HEK293T (cell line): ENCODE measurements at regions not wholly inside any gene's neighbourhood (a gene's known extent, or its start where the extent isn't known, plus 50 kb on each side); places are given as distances from the start of the nearest gene placed in this dataset.
"Not testable (repeated sequence)": the region's sequence is repeated elsewhere in the genome, so short reads cannot be mapped to it uniquely, and the experiment has no call there.

Experiments
- CTCF ChIA-PET: fragments of 350-600 bp; formaldehyde crosslinking; extraction: SDS; loops from one replicate; lab custom pipeline; 2021; ENCODE audit warnings: antibody characterized with exemption, inconsistent platforms; lab: Yijun Ruan, JAX
- POLR2A ChIA-PET: fragments of 350-600 bp; formaldehyde crosslinking; extraction: SDS; loops from one replicate; lab custom pipeline; 2020; ENCODE audit warnings: antibody characterized with exemption, inconsistent platforms; lab: Yijun Ruan, JAX
- DNase-seq: peaks from one replicate; pipeline ENCODE4 v3.0.0; 2012; ENCODE audit warnings: mixed read lengths; ENCODE audit errors: extremely low spot score
- ARNT ChIP-seq: fragments of 450-650 bp; IDR thresholded peaks from 2 replicates; pipeline ENCODE4 v1.6.1; 2017; ENCODE audit warnings: mild to moderate bottlenecking
- BHLHE40 ChIP-seq: fragments of 450-650 bp; IDR thresholded peaks from 2 replicates; pipeline ENCODE4 v1.6.1; 2016; ENCODE audit warnings: mild to moderate bottlenecking, moderate library complexity, borderline replicate concordance
- CTBP1 ChIP-seq: fragments of 450-650 bp; IDR thresholded peaks from 2 replicates; pipeline ENCODE4 v1.6.1; 2016; ENCODE audit warnings: borderline replicate concordance
- ELF4 ChIP-seq: fragments of 450-650 bp; IDR thresholded peaks from 2 replicates; pipeline ENCODE4 v1.6.1; 2017; ENCODE audit warnings: antibody characterized with exemption
- FOXA1 ChIP-seq: fragments of 450-650 bp; IDR thresholded peaks from 2 replicates; pipeline ENCODE4 v1.6.1; 2016; ENCODE audit warnings: mild to moderate bottlenecking
- FOXK2 ChIP-seq: fragments of 450-650 bp; IDR thresholded peaks from 2 replicates; pipeline ENCODE4 v1.6.1; 2016; ENCODE audit warnings: mild to moderate bottlenecking
- FOXM1 ChIP-seq: fragments of 450-650 bp; IDR thresholded peaks from 2 replicates; pipeline ENCODE4 v1.6.1; 2017; ENCODE audit warnings: mild to moderate bottlenecking, borderline replicate concordance
- HDGF ChIP-seq: fragments of 450-650 bp; IDR thresholded peaks from 2 replicates; pipeline ENCODE4 v1.6.1; 2017; ENCODE audit warnings: antibody characterized with exemption, borderline replicate concordance
- L3MBTL2 ChIP-seq: fragments of 450-650 bp; conservative IDR thresholded peaks from 2 replicates; pipeline ENCODE4 v1.6.1; 2016; ENCODE audit warnings: mild to moderate bottlenecking
- LEF1 ChIP-seq: fragments of 450-650 bp; IDR thresholded peaks from 2 replicates; pipeline ENCODE4 v1.6.1; 2017; ENCODE audit warnings: mild to moderate bottlenecking, borderline replicate concordance
- NFRKB ChIP-seq: fragments of 450-650 bp; IDR thresholded peaks from 2 replicates; pipeline ENCODE4 v1.6.1; 2016; ENCODE audit warnings: mild to moderate bottlenecking, moderate library complexity
- SP1 ChIP-seq: fragments of 450-650 bp; IDR thresholded peaks from 2 replicates; pipeline ENCODE4 v1.6.1; 2017
- SUZ12 ChIP-seq: fragments of 450-650 bp; IDR thresholded peaks from 2 replicates; pipeline ENCODE4 v1.6.1; 2016; ENCODE audit warnings: mild to moderate bottlenecking
- TARDBP ChIP-seq: fragments of 450-650 bp; IDR thresholded peaks from 2 replicates; pipeline ENCODE4 v1.6.1; 2016
- ZNF384 ChIP-seq: fragments of 450-650 bp; IDR thresholded peaks from 2 replicates; pipeline ENCODE4 v1.6.1; 2016
- TF ChIP-seq, protein P1 (sequence below): fragments of 450-650 bp; IDR thresholded peaks from 2 replicates; pipeline ENCODE4 v1.6.1; 2016

DNA sequence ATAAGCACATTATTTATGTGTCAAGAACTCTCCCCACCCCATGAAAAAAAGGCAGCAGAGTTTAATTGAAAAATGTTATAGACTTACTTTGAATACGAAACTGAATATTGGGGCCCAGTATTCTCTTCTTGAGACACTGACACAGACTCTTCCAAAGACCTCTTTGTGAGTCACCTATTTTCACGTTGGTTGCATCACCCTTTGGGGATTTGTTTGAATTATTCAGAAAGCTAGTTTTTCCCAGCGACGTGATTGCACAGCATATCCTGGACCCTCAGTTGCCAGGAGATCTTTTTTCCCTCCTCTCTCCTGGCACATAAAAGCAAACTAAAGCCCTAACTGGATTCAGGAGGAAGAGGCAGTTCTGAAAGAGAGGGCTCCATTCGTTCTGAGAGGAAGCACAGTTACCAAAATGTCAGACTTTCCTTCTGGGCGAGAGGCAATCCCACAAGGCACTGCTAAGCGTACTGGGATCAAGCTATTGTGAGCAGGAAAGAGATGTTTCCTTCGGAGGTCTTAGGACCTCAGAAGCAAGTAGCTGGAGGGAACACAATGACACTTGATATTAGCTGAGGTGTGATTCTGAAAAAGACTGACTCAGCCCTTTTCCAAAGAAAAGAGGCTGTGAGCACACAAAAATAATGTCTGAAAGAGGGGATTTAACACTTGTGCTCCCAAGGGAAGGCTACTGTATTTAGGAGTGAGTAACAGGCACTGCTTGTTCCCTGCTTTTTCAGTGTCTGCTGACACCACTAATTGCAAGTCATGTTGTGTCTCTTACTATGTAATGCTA is 65.8 kb upstream of the CADPS start:
- no peak for DNase-seq
- ChIA-PET POLR2A (no interaction called here), CTCF (no interaction called here)
- TF ChIP-seq LEF1 (no peak), L3MBTL2 (no peak), BHLHE40 (no peak), NFRKB (no peak), HDGF (no peak), SUZ12 (no peak), ZNF384 (no peak), TARDBP (no peak), FOXK2 (no peak), CTBP1 (no peak), ELF4 (no peak), FOXA1 (no peak), ARNT (no peak), SP1 (no peak), FOXM1 (no peak)
- TF ChIP-seq, protein P1, sequence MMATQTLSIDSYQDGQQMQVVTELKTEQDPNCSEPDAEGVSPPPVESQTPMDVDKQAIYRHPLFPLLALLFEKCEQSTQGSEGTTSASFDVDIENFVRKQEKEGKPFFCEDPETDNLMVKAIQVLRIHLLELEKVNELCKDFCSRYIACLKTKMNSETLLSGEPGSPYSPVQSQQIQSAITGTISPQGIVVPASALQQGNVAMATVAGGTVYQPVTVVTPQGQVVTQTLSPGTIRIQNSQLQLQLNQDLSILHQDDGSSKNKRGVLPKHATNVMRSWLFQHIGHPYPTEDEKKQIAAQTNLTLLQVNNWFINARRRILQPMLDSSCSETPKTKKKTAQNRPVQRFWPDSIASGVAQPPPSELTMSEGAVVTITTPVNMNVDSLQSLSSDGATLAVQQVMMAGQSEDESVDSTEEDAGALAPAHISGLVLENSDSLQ, result no peak

DNA sequence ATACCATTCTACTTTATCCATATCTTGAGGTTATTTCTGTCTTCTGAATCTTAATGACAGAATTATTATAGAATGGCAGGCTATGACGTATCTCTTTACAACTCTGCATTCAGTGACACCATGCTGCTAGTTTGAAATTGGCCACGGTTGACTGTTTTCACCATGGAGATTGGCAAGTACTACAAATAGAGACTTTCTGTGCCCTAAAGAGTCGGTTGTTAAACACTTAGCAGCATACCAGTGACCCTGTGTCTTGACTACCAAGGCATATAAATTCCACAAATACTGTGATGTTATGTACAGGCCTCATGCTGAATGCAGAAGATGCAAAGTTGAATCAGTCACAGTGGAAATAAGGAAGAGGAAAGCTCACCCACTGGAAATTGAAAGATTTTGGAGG is 67.0 kb upstream of the CADPS start:
- ChIA-PET CTCF (no interaction called here), POLR2A (no interaction called here)
- no peak for DNase-seq
- TF ChIP-seq FOXK2 (no peak), SP1 (no peak), LEF1 (no peak), TARDBP (no peak), L3MBTL2 (no peak)

DNA sequence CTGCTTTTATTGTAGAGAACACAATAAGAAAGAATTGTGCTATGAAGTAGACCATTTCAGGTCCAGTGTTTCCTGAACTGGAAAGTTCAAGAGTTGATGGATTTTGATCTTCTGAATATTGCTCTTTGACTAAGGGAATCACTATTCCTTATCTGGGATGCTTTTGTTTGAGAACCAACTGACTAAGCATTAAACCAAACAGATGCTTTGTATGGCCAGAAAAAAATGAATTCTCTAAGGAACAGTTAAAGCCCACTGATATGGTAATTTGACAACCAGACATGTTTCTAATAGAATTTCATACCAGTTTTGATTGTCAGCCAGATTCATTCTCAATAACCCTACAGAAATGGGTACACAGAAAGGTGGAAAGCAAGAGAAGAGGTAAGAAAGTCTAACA is 67.5 kb upstream of the CADPS start:
- ChIA-PET POLR2A (no interaction called here), CTCF (no interaction called here)
- no peak for TF ChIP-seq ARNT

DNA sequence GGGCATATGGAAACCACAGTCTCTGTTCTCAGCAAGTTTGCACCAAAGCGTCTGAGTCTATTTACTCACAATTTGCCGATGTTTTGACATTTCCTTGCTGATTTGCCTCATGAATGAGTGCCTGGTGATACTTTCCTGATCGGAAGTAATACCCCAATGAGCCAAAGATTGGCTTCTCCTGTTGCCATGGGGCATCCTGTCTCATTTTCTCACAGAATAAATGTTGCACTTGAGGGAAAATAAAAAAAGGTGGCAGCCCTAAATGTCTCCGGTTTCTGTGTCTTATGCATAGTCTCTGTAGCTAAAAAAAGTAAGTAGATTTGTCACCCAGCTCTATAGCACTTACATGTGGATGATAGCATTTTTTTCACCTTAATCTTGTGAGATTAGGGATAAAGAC is 73.7 kb upstream of the CADPS start:
- DNase-seq, result no peak
- TF ChIP-seq FOXM1, result no peak
- no peak for TF ChIP-seq BHLHE40
- no peak for TF ChIP-seq FOXA1
- TF ChIP-seq TARDBP, result no peak
- TF ChIP-seq ZNF384, result no peak
- POLR2A ChIA-PET, result no interaction called here
- CTCF ChIA-PET, result no interaction called here

More for the DNA sequence above, 67.5 kb upstream of the CADPS start:
- DNase-seq, result no peak

DNA sequence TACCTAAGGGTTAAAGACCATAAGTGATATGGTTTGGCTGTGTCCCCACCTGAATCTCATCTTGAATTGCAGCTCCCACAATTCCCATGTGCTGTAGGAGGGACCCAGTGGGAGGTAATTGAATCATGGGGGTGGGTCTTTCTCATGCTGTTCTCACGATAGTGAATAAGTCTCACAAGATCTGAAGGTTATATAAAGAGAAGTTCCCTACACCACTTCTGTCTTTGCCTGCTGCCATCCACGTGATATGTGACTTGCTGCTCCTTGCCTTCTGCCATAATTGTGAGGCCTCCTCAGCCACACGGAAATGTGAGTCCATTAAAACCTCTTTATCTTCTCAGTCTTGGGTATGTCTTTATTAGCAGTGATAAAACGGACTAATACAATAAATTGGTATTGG is 75.0 kb upstream of the CADPS start:
- CTCF ChIA-PET, result no interaction called here
- POLR2A ChIA-PET, result no interaction called here
- no peak for DNase-seq
- TF ChIP-seq SUZ12 (no peak), CTBP1 (no peak), ELF4 (no peak), FOXM1 (no peak), SP1 (no peak), ARNT (no peak), BHLHE40 (no peak), FOXK2 (no peak)
- TF ChIP-seq, protein P1, result no peak

DNA sequence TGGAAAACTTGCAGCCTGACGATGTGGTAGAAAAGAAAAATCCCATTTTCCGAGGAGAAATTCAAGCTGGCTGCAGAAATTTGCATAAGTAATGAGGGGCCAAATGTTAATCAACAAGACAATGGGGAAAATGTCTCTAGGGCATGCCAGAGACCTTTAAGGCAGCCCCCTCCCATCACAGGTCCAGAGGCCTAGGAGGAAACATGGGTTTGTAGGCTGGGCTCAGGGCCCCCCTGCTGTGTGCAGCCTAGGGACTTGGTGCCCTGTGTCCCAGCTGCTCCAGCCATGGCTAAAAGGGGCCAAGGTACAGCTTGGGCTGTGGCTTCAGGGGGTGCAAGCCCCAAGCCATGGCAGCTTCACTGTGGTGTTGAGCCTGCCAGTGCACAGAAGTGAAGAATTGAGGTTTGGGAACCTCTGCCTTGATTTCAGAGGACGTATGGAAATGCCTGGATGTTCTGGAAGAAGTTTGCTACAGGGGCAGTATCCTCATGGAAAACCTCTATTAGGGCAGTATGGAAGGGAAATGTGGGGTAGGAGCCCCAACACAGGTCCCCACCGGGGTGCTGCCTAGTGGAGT is 75.9 kb upstream of the CADPS start:
- CTCF ChIA-PET, result no interaction called here
- TF ChIP-seq SUZ12 (no peak), TARDBP (no peak), ELF4 (no peak)
- POLR2A ChIA-PET, result no interaction called here
- no peak for DNase-seq

DNA sequence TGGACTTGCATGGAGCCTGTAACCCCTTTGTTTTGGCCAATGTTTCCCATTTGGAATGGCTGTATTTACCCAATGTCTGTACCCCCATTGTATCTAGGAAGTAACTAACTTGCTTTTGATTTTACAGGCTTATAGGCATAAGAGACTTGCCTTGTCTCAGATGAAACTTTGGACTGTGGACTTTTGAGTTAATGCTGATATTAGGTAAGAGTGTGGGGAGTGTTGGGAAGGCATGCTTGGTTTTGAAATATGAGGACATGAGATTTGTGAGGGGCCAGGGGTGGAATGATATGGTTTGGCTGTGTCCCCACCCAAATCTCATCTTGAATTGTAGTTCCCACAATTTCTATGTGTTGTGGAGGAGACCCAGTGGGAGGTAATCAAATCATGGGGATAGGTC is 76.7 kb upstream of the CADPS start:
- DNase-seq, CTCF ChIA-PET, POLR2A ChIA-PET: not testable (repeated sequence)

DNA sequence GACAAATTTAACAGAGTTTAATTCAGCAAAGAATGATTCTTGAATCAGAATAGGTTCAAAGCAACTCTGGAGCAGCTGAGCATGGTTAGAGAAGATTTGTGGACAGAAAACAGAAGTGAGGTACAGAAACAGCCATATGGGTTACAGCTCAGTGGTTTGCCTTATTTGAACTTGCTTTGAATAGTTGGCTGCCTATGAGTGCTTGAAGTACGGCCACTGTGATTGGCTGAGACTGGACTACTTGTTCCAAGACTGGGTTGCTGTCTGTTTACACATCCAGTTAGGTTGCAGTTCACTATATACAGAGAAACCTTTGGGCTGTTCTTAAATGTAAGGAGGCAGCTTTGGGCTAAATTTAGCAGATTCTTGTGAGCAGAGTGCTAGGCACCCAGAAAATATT is 79.4 kb upstream of the CADPS start:
- POLR2A ChIA-PET, result no interaction called here
- CTCF ChIA-PET, result no interaction called here
- DNase-seq, result no peak
- no peak for TF ChIP-seq TARDBP
- no peak for TF ChIP-seq ZNF384
- TF ChIP-seq ELF4, result no peak
- TF ChIP-seq NFRKB, result no peak
- no peak for TF ChIP-seq LEF1
- TF ChIP-seq SP1, result no peak
- no peak for TF ChIP-seq SUZ12
- TF ChIP-seq, protein P1, result no peak
